GM18868 (cell line): ENCODE measurements at regions not wholly inside any gene's neighbourhood (a gene's known extent, or its start where the extent isn't known, plus 50 kb on each side); places are given as distances from the start of the nearest gene placed in this dataset.
A peak's percentile ranks its signal among the peaks of the same experiment; 100 is the strongest.

Experiments
- ATAC-seq: cut with Tn5 transposase; IDR thresholded peaks from one replicate; pipeline ENCODE4 v1.9.1; 2021; ENCODE audit warnings: mild to moderate bottlenecking, moderate library complexity; ENCODE audit not compliant: unreplicated experiment

- ATAC-seq, result no peak
Measured at GRCh38 chr1:223445402-223445801, 52.2 kb downstream of the CCDC185 start.

GRCh38 chr1:223453902-223454301 is 60.7 kb downstream of the CCDC185 start:
- ATAC-seq, result no peak

GRCh38 chr1:223454959-223455358 is 61.7 kb downstream of the CCDC185 start:
- no peak for ATAC-seq

GRCh38 chr1:223455470-223455869 is 62.3 kb downstream of the CCDC185 start:
- ATAC-seq, result no peak

- ATAC-seq, result no peak
Measured at GRCh38 chr1:223456747-223457146, 63.5 kb downstream of the CCDC185 start.

- ATAC-seq, result no peak
Measured at GRCh38 chr1:223460566-223461189, 67.5 kb downstream of the CCDC185 start.

- no peak for ATAC-seq
Measured at GRCh38 chr1:223462047-223462630, 68.9 kb downstream of the CCDC185 start.

- no peak for ATAC-seq
Measured at GRCh38 chr1:223462866-223463404, 69.7 kb downstream of the CCDC185 start.

- ATAC-seq, result no peak
Measured at GRCh38 chr1:223466151-223466550, 72.9 kb downstream of the CCDC185 start.

- no peak for ATAC-seq
Measured at GRCh38 chr1:223471566-223471965, 78.4 kb downstream of the CCDC185 start.

GRCh38 chr1:223472057-223472456 is 78.8 kb downstream of the CCDC185 start:
- ATAC-seq, result no peak

- no peak for ATAC-seq
Measured at GRCh38 chr1:223473601-223474344, 80.6 kb downstream of the CCDC185 start.

- ATAC-seq, result no peak
Measured at GRCh38 chr1:223474804-223475203, 81.6 kb downstream of the CCDC185 start.

- no peak for ATAC-seq
Measured at GRCh38 chr1:223477456-223477855, 84.2 kb downstream of the CCDC185 start.

- ATAC-seq, result no peak
Measured at GRCh38 chr1:223478606-223479005, 85.4 kb downstream of the CCDC185 start.

- ATAC-seq, result no peak
Measured at GRCh38 chr1:223479261-223479660, 86.0 kb downstream of the CCDC185 start.

GRCh38 chr1:223479718-223480425 is 86.7 kb downstream of the CCDC185 start:
- no peak for ATAC-seq

- ATAC-seq, result no peak
Measured at GRCh38 chr1:223482132-223482531, 88.9 kb downstream of the CCDC185 start.

- ATAC-seq, result peak; percentile 67
Measured at GRCh38 chr1:223482766-223483165, 89.6 kb downstream of the CCDC185 start.

GRCh38 chr1:223483511-223483910 is 90.3 kb downstream of the CCDC185 start:
- ATAC-seq, result no peak

GRCh38 chr1:223486366-223486765 is 93.2 kb downstream of the CCDC185 start:
- ATAC-seq, result no peak
